Parathyroid adenoma (tissue), 2 donors: ENCODE measurements at regions not wholly inside any gene's neighbourhood (a gene's known extent, or its start where the extent isn't known, plus 50 kb on each side); places are given as distances from the start of the nearest gene placed in this dataset.
A peak's percentile ranks its signal among the peaks of the same experiment; 100 is the strongest.

Source experiments
- H2AFZ ChIP-seq: fragments of 300-600 bp; sonication (generic); one replicate; pipeline ENCODE4 v1.7.0; 2017; ENCODE audit warnings: antibody characterized with exemption, mild to moderate bottlenecking
- H3K27ac ChIP-seq: fragments of 300-600 bp; sonication (generic); one replicate; pipeline ENCODE4 v1.7.0; 2017
- H3K27me3 ChIP-seq: fragments of 300-600 bp; sonication (generic); one replicate; pipeline ENCODE4 v1.7.0; 2017; ENCODE audit warnings: low read length; ENCODE audit not compliant: control insufficient read depth, insufficient read depth
- H3K36me3 ChIP-seq: fragments of 300-600 bp; sonication (generic); one replicate; pipeline ENCODE4 v1.7.0; 2017; ENCODE audit warnings: low read length; ENCODE audit not compliant: control insufficient read depth, insufficient read depth
- H3K4me1 ChIP-seq: fragments of 300-600 bp; sonication (generic); one replicate; pipeline ENCODE4 v1.7.0; 2017; ENCODE audit warnings: control low read depth
- H3K4me2 ChIP-seq: fragments of 300-600 bp; sonication (generic); one replicate; pipeline ENCODE4 v1.7.0; 2017; ENCODE audit warnings: low read length
- H3K4me3 ChIP-seq: fragments of 300-600 bp; sonication (generic); one replicate; pipeline ENCODE4 v1.7.0; 2017; ENCODE audit warnings: low read depth, low read length
- H3K79me2 ChIP-seq: fragments of 300-600 bp; sonication (generic); one replicate; pipeline ENCODE4 v1.7.0; 2017; ENCODE audit warnings: control low read depth
- H3K9ac ChIP-seq: fragments of 300-600 bp; sonication (generic); one replicate; pipeline ENCODE4 v1.7.0; 2017; ENCODE audit warnings: mild to moderate bottlenecking
- H3K9me3 ChIP-seq: fragments of 300-600 bp; sonication (generic); one replicate; pipeline ENCODE4 v1.7.0; 2017; ENCODE audit warnings: low read length; ENCODE audit not compliant: control insufficient read depth
- TF ChIP-seq, protein P1 (sequence below): fragments of 300-600 bp; sonication (generic); IDR thresholded peaks from one replicate; pipeline ENCODE4 v1.7.0; 2017; ENCODE audit warnings: antibody characterized with exemption, mild to moderate bottlenecking
- donor health status: primary hyperparathyroidism.

DNA sequence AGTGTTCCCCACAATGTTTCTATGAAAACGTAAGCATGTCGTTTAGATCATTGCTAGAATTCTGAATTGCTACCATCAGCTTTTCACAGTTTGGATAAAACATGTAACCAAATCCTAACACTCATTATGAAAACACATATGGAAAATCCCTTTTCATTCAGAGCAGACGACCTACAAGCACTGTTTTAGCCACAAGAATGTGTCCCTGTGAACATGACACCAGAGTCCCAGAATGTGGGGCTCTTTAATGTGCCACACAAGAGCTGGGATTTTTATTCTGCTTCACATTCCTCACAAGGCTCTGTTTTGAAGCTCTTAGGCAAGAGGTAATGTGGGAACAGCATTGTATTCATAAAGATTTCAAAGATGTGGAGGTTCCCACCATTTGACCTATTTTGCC lies 141.1 kb upstream of the CITED2 start:
- Histone ChIP-seq H3K4me1 (peaks cover 43% of the 10 kb centered on the region), H3K9ac (no peak overlapping the region), H3K36me3 (no peaks in the 10 kb centered on the region), H3K27ac (peak overlapping the region; percentile 74), H2AFZ (peak overlapping the region; percentile 77), H3K9me3 (no peaks in the 10 kb centered on the region), H3K4me2 (no peak overlapping the region), H3K79me2 (no peaks in the 10 kb centered on the region), H3K27me3 (no peaks in the 10 kb centered on the region), H3K4me3 (no peak overlapping the region)
- TF ChIP-seq, protein P1, sequence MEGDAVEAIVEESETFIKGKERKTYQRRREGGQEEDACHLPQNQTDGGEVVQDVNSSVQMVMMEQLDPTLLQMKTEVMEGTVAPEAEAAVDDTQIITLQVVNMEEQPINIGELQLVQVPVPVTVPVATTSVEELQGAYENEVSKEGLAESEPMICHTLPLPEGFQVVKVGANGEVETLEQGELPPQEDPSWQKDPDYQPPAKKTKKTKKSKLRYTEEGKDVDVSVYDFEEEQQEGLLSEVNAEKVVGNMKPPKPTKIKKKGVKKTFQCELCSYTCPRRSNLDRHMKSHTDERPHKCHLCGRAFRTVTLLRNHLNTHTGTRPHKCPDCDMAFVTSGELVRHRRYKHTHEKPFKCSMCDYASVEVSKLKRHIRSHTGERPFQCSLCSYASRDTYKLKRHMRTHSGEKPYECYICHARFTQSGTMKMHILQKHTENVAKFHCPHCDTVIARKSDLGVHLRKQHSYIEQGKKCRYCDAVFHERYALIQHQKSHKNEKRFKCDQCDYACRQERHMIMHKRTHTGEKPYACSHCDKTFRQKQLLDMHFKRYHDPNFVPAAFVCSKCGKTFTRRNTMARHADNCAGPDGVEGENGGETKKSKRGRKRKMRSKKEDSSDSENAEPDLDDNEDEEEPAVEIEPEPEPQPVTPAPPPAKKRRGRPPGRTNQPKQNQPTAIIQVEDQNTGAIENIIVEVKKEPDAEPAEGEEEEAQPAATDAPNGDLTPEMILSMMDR = no peak

DNA sequence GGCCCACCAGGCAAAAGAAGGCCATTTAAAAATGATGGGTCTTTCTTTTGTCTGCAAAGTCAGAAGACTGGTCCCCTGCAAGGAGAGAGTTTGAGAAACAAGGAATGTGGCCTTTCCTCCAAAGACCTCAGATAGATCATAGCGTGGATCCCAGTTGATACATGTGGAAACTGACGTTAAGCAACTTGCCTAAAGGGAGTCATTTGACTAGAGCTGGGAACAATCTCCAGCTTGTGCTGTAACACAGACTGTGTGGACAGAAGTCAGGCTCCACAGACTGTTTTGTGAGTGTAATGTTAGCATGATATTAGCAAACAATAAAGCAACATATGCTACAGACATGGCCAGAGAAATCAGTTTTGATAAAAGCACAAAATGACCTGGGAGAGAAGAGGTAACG lies 140.4 kb upstream of the CITED2 start:
- no peaks in the 10 kb centered on the region for H3K36me3 ChIP-seq
- H3K79me2 ChIP-seq = no peaks in the 10 kb centered on the region
- peak overlapping the region; percentile 74 for H3K27ac ChIP-seq
- H3K27me3 ChIP-seq = no peaks in the 10 kb centered on the region
- no peaks in the 10 kb centered on the region for H3K9me3 ChIP-seq
- H3K4me2 ChIP-seq = no peak overlapping the region
- no peak overlapping the region for H3K9ac ChIP-seq
- peak overlapping the region; percentile 77 for H2AFZ ChIP-seq
- TF ChIP-seq, protein P1 = no peak
- peaks cover 38% of the 10 kb centered on the region for H3K4me1 ChIP-seq
- H3K4me3 ChIP-seq = no peak overlapping the region

DNA sequence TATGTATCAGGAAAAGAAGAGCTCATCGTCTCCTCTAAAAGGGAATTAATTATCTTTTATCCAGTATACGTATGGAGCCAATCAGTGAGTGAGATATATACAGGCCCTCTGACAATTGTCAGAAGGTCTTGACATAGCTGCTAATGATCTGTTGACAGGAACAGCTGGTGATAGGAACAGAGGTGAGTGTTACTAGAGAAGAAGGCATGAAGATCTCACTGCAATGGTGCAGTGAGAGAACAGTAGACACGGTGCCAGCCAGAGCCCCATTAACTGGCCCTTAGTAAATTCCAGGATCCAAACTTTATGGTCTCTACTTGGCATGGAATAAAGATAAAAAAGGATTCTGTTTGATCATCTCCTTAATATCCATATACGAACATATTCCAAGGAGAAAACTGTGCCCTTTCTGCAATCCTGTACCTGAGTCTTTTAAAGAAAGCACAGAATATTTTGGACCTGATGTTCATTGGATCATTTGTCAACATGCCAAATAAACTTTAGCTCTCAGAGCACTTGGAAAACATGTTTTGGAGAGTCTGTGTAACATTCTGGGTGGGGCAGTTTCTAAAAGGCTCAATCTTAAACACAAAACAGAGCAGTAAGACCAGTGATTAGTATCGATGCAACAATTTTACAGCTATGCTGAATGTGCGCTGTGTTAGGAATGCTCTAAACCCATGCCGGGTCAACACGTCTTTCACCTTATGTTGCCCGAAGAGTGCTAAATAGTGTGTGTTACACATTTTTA lies 135.8 kb upstream of the CITED2 start:
- Histone ChIP-seq H3K4me1 (peaks cover 22% of the 10 kb centered on the region), H3K9ac (no peak overlapping the region), H3K27ac (peak overlapping the region; percentile 12), H3K27me3 (no peaks in the 10 kb centered on the region), H3K4me3 (no peak overlapping the region), H3K36me3 (no peaks in the 10 kb centered on the region), H3K79me2 (no peaks in the 10 kb centered on the region), H3K4me2 (peak overlapping the region; percentile 11), H2AFZ (peak overlapping the region; percentile 30), H3K9me3 (no peaks in the 10 kb centered on the region)
- TF ChIP-seq, protein P1 = no peak

DNA sequence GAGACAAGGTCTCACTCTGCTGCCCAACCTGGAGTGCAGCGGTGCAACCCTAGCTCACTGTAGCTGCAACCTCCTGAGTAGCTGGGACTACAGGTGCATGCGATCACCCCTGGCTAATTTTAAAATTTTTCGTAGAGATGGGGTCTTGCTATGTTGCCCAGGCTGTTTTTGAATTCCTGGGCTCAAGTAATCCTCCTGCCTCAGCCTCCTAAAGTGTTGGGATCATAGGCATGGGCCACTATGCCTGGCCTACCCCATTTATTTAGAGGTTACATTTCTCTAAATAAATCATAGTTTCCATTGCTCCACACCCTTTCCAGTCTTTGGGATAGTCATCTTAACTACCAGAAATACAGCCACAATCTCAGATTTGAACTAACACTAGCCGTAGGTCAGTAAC lies 134.7 kb upstream of the CITED2 start:
- Histone ChIP-seq H3K4me1 (peaks cover 14% of the 10 kb centered on the region), H3K9me3 (no peaks in the 10 kb centered on the region), H3K4me3 (no peak overlapping the region), H3K36me3 (no peaks in the 10 kb centered on the region), H3K27ac (peak overlapping the region; percentile 17), H2AFZ (peak overlapping the region; percentile 30), H3K9ac (no peak overlapping the region), H3K27me3 (no peaks in the 10 kb centered on the region), H3K79me2 (no peaks in the 10 kb centered on the region), H3K4me2 (no peak overlapping the region)
- TF ChIP-seq, protein P1 = no peak

DNA sequence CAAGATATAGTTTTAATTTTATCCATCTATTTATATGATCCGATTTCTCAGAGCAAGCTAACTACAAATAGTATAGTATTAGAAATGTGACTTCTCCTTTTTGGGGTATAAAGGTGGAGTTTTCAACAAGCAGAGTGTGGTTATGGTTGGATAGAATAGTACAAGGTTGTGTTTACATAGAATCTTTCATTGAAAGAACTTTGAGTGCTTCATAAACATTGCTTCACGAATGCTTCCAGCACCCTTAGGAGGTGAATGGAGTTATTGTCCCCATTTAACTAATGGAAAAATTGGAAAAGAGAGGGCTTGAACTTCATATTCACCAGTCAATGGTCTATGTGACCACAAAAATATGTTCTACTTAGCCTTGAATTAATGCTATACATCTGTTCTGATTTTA lies 134.1 kb upstream of the CITED2 start:
- no peak overlapping the region for H3K4me2 ChIP-seq
- peaks cover 14% of the 10 kb centered on the region for H3K4me1 ChIP-seq
- no peaks in the 10 kb centered on the region for H3K27me3 ChIP-seq
- no peaks in the 10 kb centered on the region for H3K79me2 ChIP-seq
- H3K27ac ChIP-seq = no peak overlapping the region
- H3K36me3 ChIP-seq = no peaks in the 10 kb centered on the region
- no peak overlapping the region for H3K4me3 ChIP-seq
- H3K9ac ChIP-seq = no peak overlapping the region
- H3K9me3 ChIP-seq = no peaks in the 10 kb centered on the region
- TF ChIP-seq, protein P1 = no peak
- H2AFZ ChIP-seq = no peak overlapping the region
